ENCODE measurements at regions not wholly inside any gene's neighbourhood (a gene's known extent, or its start where the extent isn't known, plus 50 kb on each side); places are given as distances from the start of the nearest gene placed in this dataset.

DNA sequence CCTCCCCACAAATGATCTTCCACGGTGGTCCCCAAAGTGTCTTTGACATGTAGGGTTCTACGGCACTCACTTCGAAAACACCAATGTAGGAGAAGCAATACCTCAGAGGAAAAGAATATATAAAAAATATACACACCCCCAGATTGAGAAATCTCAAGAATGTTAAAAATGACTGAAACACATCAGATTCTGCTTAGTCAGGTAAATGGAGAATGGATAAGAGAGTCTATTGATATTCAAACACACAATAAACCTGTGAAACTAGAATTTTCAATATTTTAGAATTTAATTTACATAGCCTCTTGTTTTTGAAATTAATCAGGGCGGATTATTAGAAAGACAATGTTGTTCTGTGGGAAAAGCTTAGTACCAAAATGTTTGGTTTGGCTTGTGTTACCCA is 712.4 kb downstream of the GATA3 start:
- Histone ChIP-seq H3K27me3 (no peaks in the 10 kb centered on the region), H3K4me1 (peaks cover 5% of the 10 kb centered on the region), H3K9me3 (no peaks in the 10 kb centered on the region), H3K4me3 (ENCODE audit: low read depth, low read length) (no peak overlapping the region), H3K36me3 (no peaks in the 10 kb centered on the region)
- DNase-seq, result no peak
- TF ChIP-seq, protein P1, sequence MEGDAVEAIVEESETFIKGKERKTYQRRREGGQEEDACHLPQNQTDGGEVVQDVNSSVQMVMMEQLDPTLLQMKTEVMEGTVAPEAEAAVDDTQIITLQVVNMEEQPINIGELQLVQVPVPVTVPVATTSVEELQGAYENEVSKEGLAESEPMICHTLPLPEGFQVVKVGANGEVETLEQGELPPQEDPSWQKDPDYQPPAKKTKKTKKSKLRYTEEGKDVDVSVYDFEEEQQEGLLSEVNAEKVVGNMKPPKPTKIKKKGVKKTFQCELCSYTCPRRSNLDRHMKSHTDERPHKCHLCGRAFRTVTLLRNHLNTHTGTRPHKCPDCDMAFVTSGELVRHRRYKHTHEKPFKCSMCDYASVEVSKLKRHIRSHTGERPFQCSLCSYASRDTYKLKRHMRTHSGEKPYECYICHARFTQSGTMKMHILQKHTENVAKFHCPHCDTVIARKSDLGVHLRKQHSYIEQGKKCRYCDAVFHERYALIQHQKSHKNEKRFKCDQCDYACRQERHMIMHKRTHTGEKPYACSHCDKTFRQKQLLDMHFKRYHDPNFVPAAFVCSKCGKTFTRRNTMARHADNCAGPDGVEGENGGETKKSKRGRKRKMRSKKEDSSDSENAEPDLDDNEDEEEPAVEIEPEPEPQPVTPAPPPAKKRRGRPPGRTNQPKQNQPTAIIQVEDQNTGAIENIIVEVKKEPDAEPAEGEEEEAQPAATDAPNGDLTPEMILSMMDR (IDR thresholded peaks at IDR 0.05; ENCODE audit: low read depth, low read length), result no peak

DNA sequence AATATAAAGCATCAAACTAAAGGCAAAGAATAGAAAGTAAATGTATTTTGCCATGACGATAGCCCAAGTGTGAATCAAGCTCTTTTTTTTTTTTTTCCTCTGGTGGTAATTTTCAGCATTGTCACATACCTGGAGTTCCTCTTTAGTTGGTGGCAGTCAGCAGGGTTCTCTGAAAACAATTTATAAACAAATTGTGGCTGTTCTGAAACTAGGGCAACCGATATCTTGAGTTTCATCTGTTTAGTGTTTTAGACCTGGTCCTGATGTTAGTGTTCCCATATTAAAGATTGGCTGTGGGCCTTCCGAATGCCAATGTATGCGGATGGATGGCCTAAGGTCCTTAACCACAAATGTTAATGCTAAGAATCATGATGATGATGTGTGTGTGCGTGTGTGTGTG is 713.1 kb downstream of the GATA3 start:
- Histone ChIP-seq H3K4me1 (peaks cover 5% of the 10 kb centered on the region), H3K9me3 (no peaks in the 10 kb centered on the region), H3K27me3 (no peaks in the 10 kb centered on the region), H3K36me3 (no peaks in the 10 kb centered on the region), H3K4me3 (ENCODE audit: low read depth, low read length) (no peak overlapping the region)
- TF ChIP-seq, protein P1 (IDR thresholded peaks at IDR 0.05; ENCODE audit: low read depth, low read length), result no peak
- no peak for DNase-seq

DNA sequence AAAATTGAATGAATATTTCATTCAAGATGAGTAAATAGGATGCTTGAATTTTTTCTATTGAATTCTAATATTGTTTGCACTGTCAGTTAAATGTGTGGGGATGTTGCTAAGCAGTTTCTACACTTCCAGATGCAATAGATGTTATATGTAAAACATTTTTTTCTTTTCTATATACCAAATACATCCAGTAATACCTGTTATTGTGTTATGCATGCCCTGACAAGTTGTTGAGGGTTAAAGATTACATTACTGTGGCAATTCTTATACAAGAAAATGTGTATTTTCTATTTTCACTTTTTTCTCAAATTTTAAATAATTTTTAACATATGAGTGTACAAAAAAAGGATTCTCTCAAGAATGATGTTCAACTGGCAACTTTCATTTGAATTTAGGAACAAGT is 713.9 kb downstream of the GATA3 start:
- no peak for DNase-seq
- Histone ChIP-seq H3K36me3 (no peaks in the 10 kb centered on the region), H3K27me3 (no peaks in the 10 kb centered on the region), H3K9me3 (no peaks in the 10 kb centered on the region), H3K4me3 (ENCODE audit: low read depth, low read length) (no peak overlapping the region), H3K4me1 (peaks cover 5% of the 10 kb centered on the region)
- TF ChIP-seq, protein P1 (IDR thresholded peaks at IDR 0.05; ENCODE audit: low read depth, low read length), result no peak

DNA sequence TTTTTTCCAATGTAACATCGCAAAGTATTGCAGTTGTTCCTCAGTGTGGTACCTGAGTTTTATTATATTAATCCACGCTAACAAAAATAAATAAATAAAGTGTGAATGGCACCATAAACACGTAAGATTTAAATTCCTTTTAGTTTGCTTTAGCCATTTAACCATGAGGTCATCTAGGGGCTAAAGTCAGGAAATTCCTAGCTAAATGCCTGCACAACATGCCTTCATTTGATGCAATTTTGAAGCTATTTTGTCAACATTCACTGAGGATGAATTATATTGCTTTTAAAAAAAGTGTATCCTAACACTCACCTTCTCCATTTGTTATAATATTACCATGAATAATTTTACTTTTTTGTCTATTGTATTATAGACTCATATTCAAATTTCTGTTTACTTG is 714.4 kb downstream of the GATA3 start:
- Histone ChIP-seq H3K4me3 (ENCODE audit: low read depth, low read length) (no peak overlapping the region), H3K36me3 (no peaks in the 10 kb centered on the region), H3K4me1 (peaks cover 5% of the 10 kb centered on the region), H3K27me3 (no peaks in the 10 kb centered on the region), H3K9me3 (no peaks in the 10 kb centered on the region)
- DNase-seq, result no peak
- TF ChIP-seq, protein P1 (IDR thresholded peaks at IDR 0.05; ENCODE audit: low read depth, low read length), result no peak

DNA sequence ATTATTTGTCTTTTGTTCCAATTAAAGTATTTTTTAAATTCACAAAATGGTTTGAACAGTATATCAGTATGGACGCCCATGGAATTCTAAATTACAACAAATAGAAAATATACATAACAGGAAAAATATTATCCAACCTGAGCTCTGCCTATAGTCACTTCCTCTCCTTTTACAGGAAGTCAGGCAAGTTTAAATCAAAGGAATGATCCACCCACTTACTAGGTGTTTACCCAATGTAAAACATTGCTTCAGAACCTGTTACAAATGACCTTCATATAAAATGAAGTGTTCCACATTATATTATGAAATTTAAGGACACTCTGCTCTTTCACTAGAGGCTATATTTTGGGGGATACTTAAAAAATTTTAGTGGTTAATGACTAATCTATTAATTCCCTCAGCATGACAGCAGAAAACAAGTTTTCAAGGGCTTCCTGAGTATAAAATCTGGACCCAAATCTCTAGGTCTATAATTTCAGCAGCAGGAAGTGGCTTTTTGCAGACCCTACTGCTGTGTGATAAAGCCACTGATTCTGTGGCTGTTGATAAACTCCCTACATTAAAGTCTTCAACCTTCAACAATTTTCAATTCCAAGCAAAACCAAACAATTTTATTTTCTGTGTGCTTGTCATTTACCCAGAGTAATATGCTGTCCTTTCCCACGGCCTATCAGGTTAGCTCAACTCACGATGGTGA is 722.6 kb downstream of the GATA3 start:
- H3K9me3 ChIP-seq, result no peaks in the 10 kb centered on the region
- no peak for DNase-seq
- H3K4me3 ChIP-seq (ENCODE audit: low read depth, low read length), result no peak overlapping the region
- H3K27me3 ChIP-seq, result no peaks in the 10 kb centered on the region
- H3K36me3 ChIP-seq, result no peaks in the 10 kb centered on the region
- H3K4me1 ChIP-seq, result peaks cover 11% of the 10 kb centered on the region
- TF ChIP-seq, protein P1 (IDR thresholded peaks at IDR 0.05; ENCODE audit: low read depth, low read length), result no peak

DNA sequence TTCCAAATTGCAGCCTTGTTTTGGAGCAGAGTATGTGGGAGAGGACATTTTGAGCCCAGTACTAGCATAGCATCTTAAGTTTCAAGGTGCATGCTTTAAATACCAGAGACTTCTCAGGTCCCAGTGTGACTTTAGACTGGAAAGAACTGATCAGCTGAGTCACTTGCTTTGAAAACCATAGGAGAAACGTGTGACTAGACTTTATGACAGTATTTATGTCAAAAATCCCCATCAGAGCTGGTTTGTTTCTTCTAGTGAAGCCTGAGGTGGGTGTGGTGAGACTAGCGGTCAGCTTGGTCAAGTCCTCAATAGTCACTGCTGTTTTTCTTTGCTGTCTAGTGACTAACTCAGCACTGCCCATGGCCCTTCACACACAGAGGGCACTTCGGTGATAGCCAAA is 724.2 kb downstream of the GATA3 start:
- Histone ChIP-seq H3K4me1 (peaks cover 11% of the 10 kb centered on the region), H3K27me3 (no peaks in the 10 kb centered on the region), H3K9me3 (no peaks in the 10 kb centered on the region), H3K36me3 (no peaks in the 10 kb centered on the region), H3K4me3 (ENCODE audit: low read depth, low read length) (no peak overlapping the region)
- DNase-seq, result no peak
- TF ChIP-seq, protein P1 (IDR thresholded peaks at IDR 0.05; ENCODE audit: low read depth, low read length), result no peak
